RCC 7860 (cell line): ENCODE measurements at regions not wholly inside any gene's neighbourhood (a gene's known extent, or its start where the extent isn't known, plus 50 kb on each side); places are given as distances from the start of the nearest gene placed in this dataset.

Source experiments
- DNase-seq: peaks from one replicate; pipeline ENCODE4 v3.0.0-alpha.2; 2015; ENCODE audit warnings: low spot score
- FAIRE-seq: peaks from 2 replicates; lab custom pipeline; 2012; peaks lifted over from hg19 to GRCh38; lab: Jason Lieb, UNC

- DNase-seq: no peak
- no peak for FAIRE-seq
These were observed 90.1 kb upstream of the SLC12A2 start for GRCh38 chr5:127993476-127993875.

- DNase-seq (no peak), FAIRE-seq (no peak)
These were observed 89.4 kb upstream of the SLC12A2 start for GRCh38 chr5:127994087-127994660.

GRCh38 chr5:127995556-127995955 is 88.0 kb upstream of the SLC12A2 start:
- DNase-seq (no peak), FAIRE-seq (no peak)

GRCh38 chr5:127997201-127997704 is 86.3 kb upstream of the SLC12A2 start:
- no peak for FAIRE-seq
- no peak for DNase-seq

GRCh38 chr5:127998950-127999615 is 84.5 kb upstream of the SLC12A2 start:
- no peak for DNase-seq
- no peak for FAIRE-seq

- FAIRE-seq: no peak
- no peak for DNase-seq
These were observed 83.7 kb upstream of the SLC12A2 start for GRCh38 chr5:127999909-128000308.

- DNase-seq: no peak
- no peak for FAIRE-seq
These were observed 81.1 kb upstream of the SLC12A2 start for GRCh38 chr5:128002425-128002824.

GRCh38 chr5:128007939-128008338 is 75.6 kb upstream of the SLC12A2 start:
- peak; percentile 48 for FAIRE-seq
- DNase-seq: no peak

- DNase-seq (no peak), FAIRE-seq (no peak)
These were observed 74.2 kb upstream of the SLC12A2 start for GRCh38 chr5:128009403-128009802.

GRCh38 chr5:128011339-128011738 is 72.2 kb upstream of the SLC12A2 start:
- FAIRE-seq: no peak

GRCh38 chr5:128014578-128014977 is 69.0 kb upstream of the SLC12A2 start:
- DNase-seq (no peak), FAIRE-seq (no peak)

More at GRCh38 chr5:128011339-128011738, 72.2 kb upstream of the SLC12A2 start:
- no peak for DNase-seq

- DNase-seq: no peak
- FAIRE-seq: no peak
These were observed 68.1 kb upstream of the SLC12A2 start for GRCh38 chr5:128015478-128015877.

GRCh38 chr5:128015978-128016377 is 67.6 kb upstream of the SLC12A2 start:
- DNase-seq: no peak
- FAIRE-seq: no peak

- FAIRE-seq: no peak
- DNase-seq: no peak
These were observed 64.2 kb upstream of the SLC12A2 start for GRCh38 chr5:128019391-128019790.

- DNase-seq (no peak), FAIRE-seq (no peak)
These were observed 63.6 kb upstream of the SLC12A2 start for GRCh38 chr5:128020012-128020411.

GRCh38 chr5:128021411-128021810 is 62.2 kb upstream of the SLC12A2 start:
- DNase-seq (no peak), FAIRE-seq (no peak)
